AG04450 (cell line): ENCODE measurements at regions not wholly inside any gene's neighbourhood (a gene's known extent, or its start where the extent isn't known, plus 50 kb on each side); places are given as distances from the start of the nearest gene placed in this dataset.

Source experiments
- CTCF ChIA-PET: fragments of 300-600, 350-600 bp; formaldehyde crosslinking; extraction: SDS; loops from one replicate; lab custom pipeline; 2022; ENCODE audit warnings: antibody characterized with exemption, inconsistent platforms; lab: Charles Lee
- POLR2A ChIA-PET: fragments of 350-600 bp; formaldehyde crosslinking; extraction: SDS; loops from one replicate; lab custom pipeline; 2021; ENCODE audit warnings: antibody characterized with exemption, inconsistent platforms; lab: Yijun Ruan, JAX
- DNase-seq: peaks from one replicate; pipeline ENCODE4 v3.0.0-alpha.2; 2011; ENCODE audit warnings: low read depth, low spot score
- H3K27ac ChIP-seq: one replicate; pipeline ENCODE4 v1.5.1; 2012; ENCODE audit warnings: low read depth, low read length, control low read depth
- H3K27me3 ChIP-seq: one replicate; pipeline ENCODE4 v1.6.0; 2012; ENCODE audit warnings: low read length; ENCODE audit not compliant: control insufficient read depth, insufficient read depth
- H3K4me3 ChIP-seq: 2 replicates; pipeline ENCODE4 v1.5.1; 2011; ENCODE audit warnings: mild to moderate bottlenecking, low read depth, low read length, control low read depth
- H3K9me3 ChIP-seq: 2 replicates; pipeline ENCODE4 v1.5.1; 2012; ENCODE audit warnings: low read length; ENCODE audit not compliant: control insufficient read depth, insufficient read depth
- CTCF ChIP-seq: IDR thresholded peaks from 2 replicates; pipeline ENCODE4 v1.5.1; 2011; ENCODE audit warnings: low read depth, low read length, control low read depth, inconsistent platforms

DNA sequence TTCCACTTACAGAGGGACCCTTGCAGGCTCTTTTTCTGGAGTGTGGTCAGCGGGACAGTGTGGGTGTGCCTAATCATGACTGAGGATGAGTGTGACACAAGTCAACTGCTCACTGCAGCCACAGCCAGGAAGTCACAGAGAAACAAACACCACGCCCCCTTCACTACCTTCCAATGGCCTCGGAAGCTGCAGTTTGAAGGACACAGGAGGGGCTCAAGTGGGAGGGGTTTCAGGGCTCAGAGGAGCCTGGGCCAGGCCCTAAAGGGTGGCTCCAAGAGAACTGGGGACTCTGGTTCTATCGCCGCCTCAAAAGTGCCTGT, 116.2 kb upstream of the SDK2 start:
- ChIA-PET POLR2A (no interaction called here), CTCF (no interaction called here)
- Histone ChIP-seq H3K27me3 (no peaks in the 10 kb centered on the region), H3K9me3 (no peaks in the 10 kb centered on the region; the same call in 1 of the 2 replicates), H3K4me3 (no peak overlapping the region), H3K27ac (no peak overlapping the region)
- no peak for TF ChIP-seq CTCF
- DNase-seq = no peak

DNA sequence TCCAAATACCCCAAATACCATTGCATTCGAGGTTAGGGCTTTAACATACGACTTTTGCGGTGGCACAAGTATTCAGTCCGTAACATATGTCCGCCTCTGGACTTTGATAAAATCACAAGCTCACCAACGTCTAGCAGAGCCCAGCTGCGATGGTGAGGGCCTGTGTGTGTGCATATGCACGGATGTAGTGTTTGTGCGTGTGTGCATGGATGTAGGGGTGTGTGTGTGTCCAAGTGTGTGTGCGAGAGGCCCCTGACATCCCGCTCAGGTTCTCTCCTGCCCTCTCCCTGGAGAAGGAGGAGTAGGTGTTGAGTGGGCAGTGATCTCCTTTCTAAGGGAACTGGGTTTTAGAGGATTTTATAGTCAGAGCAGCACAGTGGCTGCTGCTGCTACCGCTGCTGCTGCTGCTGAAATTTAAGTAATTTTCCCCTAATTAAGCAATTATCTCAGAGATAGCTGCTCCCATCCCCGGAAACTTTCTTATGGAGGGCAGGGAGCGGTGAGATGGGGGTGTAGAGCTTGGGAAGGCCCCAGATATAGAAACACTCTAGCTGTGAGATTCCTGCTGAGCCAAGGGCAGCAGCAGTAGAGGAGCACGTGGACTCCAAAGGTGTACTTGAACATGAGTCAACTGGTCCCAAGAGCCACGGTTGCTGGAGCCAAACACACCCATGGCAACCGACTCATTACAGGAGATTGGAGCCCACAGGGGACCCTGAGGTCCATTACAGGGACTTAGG, 121.7 kb upstream of the SDK2 start:
- no peak overlapping the region for H3K27ac ChIP-seq
- ChIA-PET CTCF (no interaction called here), POLR2A (no interaction called here)
- TF ChIP-seq CTCF = no peak
- H3K4me3 ChIP-seq = no peak overlapping the region
- H3K9me3 ChIP-seq = no peaks in the 10 kb centered on the region; the same call in 1 of the 2 replicates
- H3K27me3 ChIP-seq = no peaks in the 10 kb centered on the region
- DNase-seq = no peak

- no peaks in the 10 kb centered on the region; the same call in 1 of the 2 replicates for H3K9me3 ChIP-seq
- H3K27ac ChIP-seq = no peak overlapping the region
- ChIA-PET POLR2A (no interaction called here), CTCF (no interaction called here)
- no peak for TF ChIP-seq CTCF
- no peaks in the 10 kb centered on the region for H3K27me3 ChIP-seq
- no peak for DNase-seq
- H3K4me3 ChIP-seq = no peak overlapping the region
Measured at GRCh38 chr17:73767696-73768095, 123.5 kb upstream of the SDK2 start.

DNA sequence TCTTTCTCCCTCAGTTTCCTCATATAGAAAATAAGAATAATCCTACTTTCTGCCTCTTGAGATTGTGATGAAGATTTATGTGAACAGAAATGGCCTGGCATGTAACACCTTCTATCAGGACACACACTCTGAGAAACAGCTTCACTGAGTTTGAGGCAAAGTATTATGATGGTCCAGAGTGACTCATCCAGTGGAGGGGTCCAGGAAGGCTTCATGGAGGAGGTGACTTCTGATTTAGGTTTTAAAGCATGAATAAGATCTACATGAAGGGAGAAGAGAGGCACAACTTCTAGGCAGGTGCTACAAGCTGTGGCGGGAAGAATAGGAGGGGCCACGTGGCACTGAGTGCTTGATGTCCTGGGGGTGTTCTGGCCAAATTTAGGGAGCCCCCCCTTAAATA, 124.4 kb upstream of the SDK2 start:
- no peak overlapping the region for H3K4me3 ChIP-seq
- ChIA-PET CTCF (no interaction called here), POLR2A (no interaction called here)
- TF ChIP-seq CTCF = no peak
- H3K9me3 ChIP-seq = no peaks in the 10 kb centered on the region; the same call in 1 of the 2 replicates
- no peak for DNase-seq
- no peaks in the 10 kb centered on the region for H3K27me3 ChIP-seq
- H3K27ac ChIP-seq = no peak overlapping the region

GRCh38 chr17:73769479-73769878, 125.2 kb upstream of the SDK2 start:
- no peak overlapping the region for H3K4me3 ChIP-seq
- POLR2A ChIA-PET = no interaction called here
- TF ChIP-seq CTCF = no peak
- no peak overlapping the region for H3K27ac ChIP-seq
- no peak for DNase-seq
- H3K27me3 ChIP-seq = no peaks in the 10 kb centered on the region
- CTCF ChIA-PET = no interaction called here
- H3K9me3 ChIP-seq = no peaks in the 10 kb centered on the region; the same call in 1 of the 2 replicates
